Activated gamma-delta T cell treated with anti-CD3 and anti-CD28 coated beads, Interleukin-2, amount 50 U/mL, for 16 hours (primary cell): ENCODE measurements at regions not wholly inside any gene's neighbourhood (a gene's known extent, or its start where the extent isn't known, plus 50 kb on each side); places are given as distances from the start of the nearest gene placed in this dataset.
"Not testable (repeated sequence)": the region's sequence is repeated elsewhere in the genome, so short reads cannot be mapped to it uniquely, and the experiment has no call there.

Experiments used
- DNase-seq: peaks from one replicate; pipeline ENCODE4 v3.0.0-alpha.2; 2020; ENCODE audit warnings: low read depth

- DNase-seq = no peak
These were observed 538.1 kb downstream of the MATN1 start for GRCh38 chr1:30185313-30185712.

- no peak for DNase-seq
These were observed 538.8 kb downstream of the MATN1 start for GRCh38 chr1:30184393-30185141.

GRCh38 chr1:30183895-30184294 lies 539.5 kb downstream of the MATN1 start:
- no peak for DNase-seq

- DNase-seq = no peak
These were observed 540.4 kb downstream of the MATN1 start for GRCh38 chr1:30183006-30183405.

- no peak for DNase-seq
These were observed 543.3 kb downstream of the MATN1 start for GRCh38 chr1:30179942-30180543.

DNA sequence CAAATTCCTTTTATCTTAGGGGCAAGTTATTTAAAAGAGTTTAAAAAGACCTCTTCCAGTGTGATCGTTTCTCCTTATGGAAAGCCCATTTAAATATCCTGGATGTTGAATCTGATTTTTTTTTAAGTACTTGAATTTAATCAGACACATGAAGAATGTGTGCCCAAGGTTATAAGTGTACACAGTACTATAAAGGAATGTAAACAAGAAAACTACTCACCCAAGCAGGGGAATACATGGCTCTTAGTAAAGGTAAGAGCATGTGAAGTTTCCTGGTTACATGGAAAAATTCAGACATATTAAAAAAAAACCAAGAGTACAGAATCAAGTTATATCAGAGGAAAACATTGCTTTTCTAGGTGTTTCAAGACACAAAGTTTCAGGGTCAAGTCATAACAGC lies 546.9 kb downstream of the MATN1 start:
- no peak for DNase-seq

DNA sequence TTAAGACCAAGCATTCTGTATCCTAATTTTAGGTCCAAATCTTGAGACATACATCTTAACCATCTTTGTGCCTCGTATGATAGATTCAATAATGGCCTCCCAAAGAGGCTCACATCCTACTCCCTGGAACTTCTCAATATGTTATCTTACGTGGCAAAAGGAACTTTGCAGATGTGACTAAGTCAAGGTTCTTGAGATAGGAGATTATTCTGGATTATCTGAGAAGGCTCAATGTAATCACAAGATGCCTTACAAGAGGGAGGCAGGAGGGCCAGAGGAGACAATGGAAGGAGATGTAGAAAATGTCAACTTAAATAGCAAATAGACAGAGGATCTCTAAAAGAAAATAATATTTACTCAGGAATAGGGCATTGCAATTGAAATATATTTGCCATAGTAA lies 548.9 kb downstream of the MATN1 start:
- no peak for DNase-seq

DNA sequence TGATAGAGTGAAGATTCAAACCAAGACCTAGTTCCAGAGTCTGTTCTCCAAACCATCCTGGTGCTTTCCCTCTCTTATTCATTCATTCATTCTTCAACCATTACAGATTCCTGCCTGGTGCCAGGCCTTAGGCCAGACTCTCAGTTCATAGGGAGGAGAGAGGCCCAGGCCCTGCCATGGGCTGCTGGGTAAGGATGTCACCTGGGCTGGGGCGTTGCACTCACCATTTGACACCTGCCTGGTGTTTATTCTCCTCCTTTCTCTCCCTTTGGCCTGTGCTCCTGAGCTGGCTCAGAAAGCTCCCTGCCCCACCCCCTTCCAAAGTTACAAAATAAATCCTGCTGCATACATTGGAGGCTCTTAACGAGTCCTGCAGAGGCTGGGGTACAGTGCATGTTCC lies 549.8 kb downstream of the MATN1 start:
- DNase-seq = no peak

DNA sequence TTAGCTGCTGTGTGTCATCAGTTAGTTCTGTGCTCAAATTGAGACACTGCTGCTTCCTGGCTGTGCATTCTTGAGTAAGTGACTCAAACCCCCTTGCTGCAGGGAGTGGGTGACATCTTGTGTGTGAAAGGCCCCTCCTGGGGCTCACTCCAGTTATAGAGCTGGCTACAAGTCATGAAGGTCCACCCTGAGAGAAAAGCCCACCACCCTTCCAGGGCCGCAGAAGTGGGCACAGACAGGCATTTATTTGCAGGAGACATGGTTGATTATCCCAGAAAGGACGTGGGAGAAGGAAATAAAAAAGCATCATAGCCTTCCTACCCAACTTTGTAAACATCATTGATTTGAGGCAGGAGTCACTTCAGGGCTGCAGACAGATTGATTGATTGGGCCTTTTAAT lies 550.6 kb downstream of the MATN1 start:
- DNase-seq = no peak

DNA sequence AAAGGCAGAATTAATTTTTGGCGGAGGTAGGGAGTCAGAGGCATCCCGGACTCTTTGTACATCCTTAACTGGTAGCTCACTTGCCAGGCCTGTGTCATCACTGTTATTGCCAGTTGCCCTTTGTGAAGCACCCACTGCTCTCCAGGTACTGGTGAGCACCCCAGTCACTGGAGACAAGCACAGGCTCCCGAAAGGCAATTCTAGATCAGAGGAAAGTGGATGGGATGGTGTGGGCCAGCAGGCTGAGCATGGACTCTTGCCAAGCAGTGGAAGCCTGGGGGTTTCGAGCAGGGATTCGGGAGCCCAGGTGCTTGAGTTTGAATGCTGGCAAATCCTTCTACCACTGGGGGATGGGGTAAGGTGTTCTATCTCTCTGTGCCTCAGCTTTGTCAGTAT lies 551.1 kb downstream of the MATN1 start:
- DNase-seq = no peak

- no peak for DNase-seq
These were observed 551.7 kb downstream of the MATN1 start for GRCh38 chr1:30171537-30172298.

DNA sequence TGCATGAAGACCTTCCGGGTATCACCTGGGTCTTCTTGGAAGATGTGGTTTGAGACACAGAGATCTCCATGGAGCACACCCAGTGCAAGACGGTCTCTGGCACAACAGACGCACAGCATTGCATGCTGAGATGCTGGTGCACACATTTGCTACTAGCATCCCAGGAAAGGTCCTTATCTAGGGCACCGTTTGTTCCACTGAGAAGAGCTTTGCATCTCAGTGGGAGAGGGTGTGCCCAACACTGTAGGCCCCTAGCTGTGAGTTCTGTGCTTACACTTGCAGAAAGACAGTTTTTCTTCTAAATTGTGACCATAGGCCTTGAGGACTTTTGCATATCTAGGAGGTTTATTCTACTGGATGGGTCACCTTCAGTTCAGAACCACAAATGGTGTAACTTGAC lies 554.1 kb downstream of the MATN1 start:
- DNase-seq = no peak

DNA sequence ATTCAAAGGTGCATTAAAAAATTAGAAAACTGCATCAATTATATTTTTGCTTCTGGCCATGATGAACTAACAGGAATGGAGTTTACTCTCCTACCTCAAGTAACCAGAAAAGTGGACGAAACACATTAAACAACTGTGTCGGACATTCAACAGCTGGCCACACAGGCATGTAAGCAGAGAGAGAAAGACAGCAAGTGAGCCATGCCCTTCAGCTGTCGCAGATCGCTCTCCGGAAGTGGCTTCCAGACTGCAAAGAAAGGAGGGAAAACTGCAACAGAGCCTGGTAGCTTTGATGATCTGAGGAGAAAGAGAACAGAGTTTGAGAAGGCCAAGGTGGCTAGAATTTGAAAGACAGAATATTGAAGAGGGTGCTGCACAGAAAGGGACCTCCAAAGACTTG lies 557.2 kb downstream of the MATN1 start:
- no peak for DNase-seq

DNA sequence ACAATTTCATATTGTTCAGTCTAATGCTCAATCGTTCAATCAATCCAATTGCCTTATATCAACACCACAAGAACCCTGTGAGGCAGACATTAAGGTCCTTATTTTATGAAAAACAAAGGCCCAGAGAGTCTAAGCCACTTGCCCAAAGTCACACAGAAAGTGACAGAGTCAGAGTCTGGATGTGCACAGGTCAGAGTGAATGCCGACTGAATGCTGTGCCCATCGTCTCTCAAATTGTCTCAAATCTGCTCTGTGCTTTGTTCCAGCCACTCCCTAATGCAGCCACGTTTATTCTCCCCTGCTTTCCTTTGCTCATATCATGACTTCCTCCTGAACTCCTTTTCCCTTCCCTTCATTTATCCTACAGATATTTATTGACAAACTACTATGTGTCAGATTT lies 558.3 kb downstream of the MATN1 start:
- no peak for DNase-seq

GRCh38 chr1:30164693-30165092 lies 558.7 kb downstream of the MATN1 start:
- DNase-seq = no peak

DNA sequence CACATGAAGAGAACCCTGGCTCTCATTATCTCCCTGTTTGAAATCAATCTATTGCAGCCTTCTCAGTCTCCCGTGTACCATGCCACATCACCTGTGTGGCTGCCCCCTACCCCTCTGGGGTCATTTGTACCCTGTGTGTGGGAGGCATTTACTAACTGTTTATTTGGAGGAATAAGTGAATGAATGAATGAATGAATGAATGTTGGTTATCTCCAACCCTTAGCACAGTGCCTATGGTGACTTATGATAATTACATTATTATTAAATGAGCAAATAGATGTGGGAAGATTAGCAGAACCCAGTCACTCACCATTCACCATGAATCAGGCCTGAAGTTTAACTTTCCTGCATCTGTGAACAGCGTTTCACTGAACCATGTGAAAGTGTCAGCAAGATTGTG lies 560.8 kb downstream of the MATN1 start:
- no peak for DNase-seq

DNA sequence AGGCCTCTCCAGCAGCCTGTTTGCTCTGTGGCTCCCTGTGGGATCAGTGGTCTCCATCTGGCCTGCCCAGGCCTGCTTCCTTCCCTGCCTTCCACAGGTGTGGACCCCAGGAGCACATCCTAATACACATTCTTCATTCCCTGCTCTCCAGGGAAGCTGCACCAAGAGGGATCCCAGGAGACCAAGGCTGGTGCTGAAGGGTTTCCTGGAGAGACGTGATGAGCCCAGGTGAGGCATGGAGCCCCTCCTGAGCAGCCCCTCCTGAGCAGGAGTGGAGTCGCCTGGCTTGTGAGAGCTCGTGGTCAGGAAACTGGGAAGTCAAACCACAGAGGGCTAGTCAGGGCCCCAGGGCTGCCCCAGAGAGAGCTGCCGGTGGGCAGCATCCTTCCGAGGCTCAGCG lies 561.4 kb downstream of the MATN1 start:
- no peak for DNase-seq

- no peak for DNase-seq
These were observed 562.2 kb downstream of the MATN1 start for GRCh38 chr1:30160999-30161689.

GRCh38 chr1:30159015-30159414 lies 564.4 kb downstream of the MATN1 start:
- DNase-seq = no peak

GRCh38 chr1:30155698-30156097 lies 567.7 kb downstream of the MATN1 start:
- not testable (repeated sequence) for DNase-seq

DNA sequence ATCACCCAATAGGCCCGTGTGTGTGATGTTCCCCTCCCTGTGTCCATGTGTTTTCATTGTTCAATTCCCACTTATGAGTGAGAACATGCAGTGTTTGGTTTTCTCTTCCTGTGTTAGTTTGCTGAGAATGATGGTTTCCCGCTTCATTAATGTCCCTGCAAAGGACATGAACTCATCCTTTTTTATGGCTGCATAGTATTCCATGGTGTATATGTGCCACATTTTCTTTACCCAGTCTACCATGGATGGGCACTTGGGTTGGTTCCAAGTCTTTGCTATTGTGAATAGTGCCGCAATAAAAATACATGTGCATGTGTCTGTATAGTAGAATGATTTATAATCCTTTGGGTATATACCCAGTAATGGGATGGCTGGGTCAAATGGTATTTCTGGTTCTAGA lies 568.1 kb downstream of the MATN1 start:
- DNase-seq = not testable (repeated sequence)

- no peak for DNase-seq
These were observed 569.5 kb downstream of the MATN1 start for GRCh38 chr1:30153743-30154449.
